CD4-positive, alpha-beta T cell treated with Interleukin-1 beta for 1 hour (primary cell): ENCODE measurements at regions not wholly inside any gene's neighbourhood (a gene's known extent, or its start where the extent isn't known, plus 50 kb on each side); places are given as distances from the start of the nearest gene placed in this dataset.
"Not testable (repeated sequence)": the region's sequence is repeated elsewhere in the genome, so short reads cannot be mapped to it uniquely, and the experiment has no call there.

Source experiments
- DNase-seq, 2 donors: peaks; one replicate each; pipeline ENCODE4 v3.0.0-alpha.2; 2020 to 2022

DNA sequence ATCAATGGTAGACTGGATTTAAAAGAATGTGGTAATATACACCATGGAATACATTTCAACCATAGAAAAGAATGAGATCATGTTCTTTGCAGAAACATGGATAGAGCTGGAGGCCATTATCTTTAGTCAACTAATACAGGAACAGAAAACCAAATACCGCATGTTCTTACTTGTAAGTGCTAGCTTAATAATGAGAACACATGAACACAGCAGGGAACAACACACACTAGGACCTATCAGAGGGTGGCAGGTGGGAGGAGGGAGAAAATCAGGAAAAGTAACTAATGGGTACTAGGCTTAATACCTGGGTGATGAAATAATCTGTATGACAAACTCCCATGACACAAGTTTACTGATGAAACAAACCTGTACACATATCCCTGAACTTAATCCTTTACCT, 1435.2 kb downstream of the REEP3 start:
- DNase-seq, result no peak

DNA sequence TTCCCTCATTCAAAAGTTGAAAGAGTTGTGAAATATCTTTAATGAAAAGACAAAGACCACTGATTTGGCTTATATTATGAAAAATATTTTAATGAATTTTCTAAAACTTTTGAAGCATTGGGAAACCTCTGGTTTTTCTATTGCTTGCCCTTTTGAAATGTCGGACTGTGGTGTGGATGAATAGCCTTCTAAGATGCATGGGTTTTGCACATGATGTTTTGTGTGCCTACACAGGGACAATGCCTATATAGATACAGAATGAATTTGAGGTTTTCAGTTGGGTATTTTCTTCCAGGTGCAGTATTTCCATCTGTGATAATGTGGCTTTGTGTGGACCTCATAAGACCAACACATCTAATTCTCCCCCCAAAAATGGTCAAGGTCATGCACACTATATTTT, 1437.9 kb downstream of the REEP3 start:
- no peak for DNase-seq

DNA sequence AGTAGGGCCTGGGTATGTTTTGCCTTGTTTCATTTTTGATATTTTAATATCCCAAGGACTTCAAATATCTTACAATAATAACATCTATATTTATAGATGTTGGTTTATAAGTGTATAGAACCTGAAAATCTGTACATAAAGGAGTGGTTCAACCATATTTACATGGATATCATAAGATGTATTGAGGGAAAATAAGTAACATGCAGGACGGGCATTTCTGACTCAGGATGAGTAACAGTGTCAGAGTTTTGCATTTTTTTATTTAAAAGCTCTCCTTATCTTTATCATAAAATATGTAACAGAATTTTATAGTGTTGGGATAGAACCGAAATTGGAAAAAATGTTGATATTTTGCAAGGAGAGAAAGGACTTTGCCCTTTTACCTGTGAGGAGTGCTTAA, 1438.7 kb downstream of the REEP3 start:
- DNase-seq, result no peak

DNA sequence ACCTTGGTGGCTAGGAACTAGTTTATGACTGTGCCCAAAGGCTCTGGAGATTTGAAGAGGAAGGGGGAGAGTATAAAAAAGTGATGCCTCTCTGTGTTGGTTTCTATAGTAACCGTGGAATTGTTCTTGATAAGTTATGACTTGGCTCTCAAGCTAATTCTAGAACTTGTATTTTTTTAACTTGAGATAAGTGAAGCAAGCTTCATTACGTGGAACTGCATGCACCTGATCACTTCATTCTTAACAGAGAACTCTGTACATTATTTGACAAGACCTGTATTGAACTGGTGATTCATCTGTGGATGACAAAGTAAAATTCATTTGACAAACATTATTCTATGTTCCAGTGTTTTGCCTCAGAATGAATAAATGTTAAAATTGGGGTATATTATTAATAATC, 1452.2 kb downstream of the REEP3 start:
- DNase-seq, result no peak

DNA sequence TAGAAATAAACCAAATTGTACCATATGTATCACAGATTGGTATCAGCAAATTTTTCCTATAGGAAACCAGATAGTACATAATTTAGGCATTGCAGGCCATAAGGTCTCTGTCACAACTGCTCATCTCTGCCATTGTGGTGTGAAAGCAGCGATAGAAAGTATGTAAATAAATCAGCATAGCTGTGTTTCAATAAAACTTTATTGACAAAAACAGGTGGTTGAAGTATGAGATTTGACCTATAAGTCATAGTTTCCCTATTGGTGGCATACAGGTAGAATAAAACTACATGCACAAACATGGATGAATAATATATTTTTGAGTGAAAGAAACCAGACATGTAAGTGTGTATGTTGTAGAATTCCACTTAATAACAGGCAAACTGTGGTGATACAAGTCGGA, 1454.9 kb downstream of the REEP3 start:
- DNase-seq, result no peak

DNA sequence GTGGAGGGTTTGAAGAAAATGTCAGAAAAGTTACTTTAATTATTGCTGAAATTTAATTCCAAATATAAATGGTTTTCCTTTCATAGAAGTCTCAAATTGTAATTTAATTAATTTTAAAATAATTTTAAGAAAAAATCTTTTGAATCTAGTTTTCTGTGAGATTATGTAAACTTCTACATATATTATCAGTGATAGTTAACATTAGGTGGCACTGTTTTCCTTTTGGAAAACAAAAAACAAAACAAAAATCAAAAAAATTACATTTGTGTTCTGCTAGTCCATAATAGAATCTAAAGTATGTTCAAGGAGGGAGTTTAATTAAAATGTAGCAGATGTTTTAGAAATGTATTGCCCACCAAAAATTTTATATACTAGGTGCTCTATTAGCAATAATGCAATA, 1456.7 kb downstream of the REEP3 start:
- DNase-seq, result no peak

DNA sequence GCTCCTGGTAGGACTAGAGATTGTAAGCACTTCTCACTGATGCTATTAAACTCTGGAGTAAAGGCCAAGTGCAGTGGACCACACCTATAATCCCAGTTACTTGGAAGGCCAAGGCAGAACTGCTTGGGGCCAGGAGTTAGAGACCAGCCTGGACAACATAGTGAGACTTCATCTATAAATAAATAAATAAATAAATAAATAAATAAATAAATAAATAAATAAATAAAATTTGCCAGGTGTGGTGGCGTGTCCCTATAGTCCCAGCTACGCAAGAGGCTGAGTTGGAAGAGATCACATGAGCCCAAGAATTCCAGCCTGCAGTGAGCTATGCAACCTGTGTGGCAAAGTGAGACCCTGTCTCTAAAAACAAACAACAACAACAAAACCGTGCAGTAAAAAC, 1475.7 kb downstream of the REEP3 start:
- no peak for DNase-seq

DNA sequence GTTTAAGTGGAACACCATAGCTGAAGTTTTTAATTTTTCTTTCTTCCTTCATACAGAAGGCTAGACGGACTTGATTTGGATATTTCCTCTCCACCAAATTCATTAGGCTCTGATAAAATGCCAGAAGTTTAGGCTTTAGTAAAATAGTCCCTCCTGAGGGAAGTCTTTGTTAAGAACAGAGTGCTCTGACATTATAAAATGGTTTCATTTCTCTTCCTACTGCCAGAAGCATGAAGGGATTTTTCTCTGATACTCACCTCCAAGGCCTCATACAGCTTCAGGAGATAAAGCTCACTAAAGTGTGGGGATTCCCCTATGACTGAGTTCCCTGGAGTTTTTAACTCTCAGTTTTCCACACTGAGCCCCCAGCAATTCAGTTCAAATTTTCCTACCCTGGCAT, 1489.6 kb downstream of the REEP3 start:
- DNase-seq, result no peak

DNA sequence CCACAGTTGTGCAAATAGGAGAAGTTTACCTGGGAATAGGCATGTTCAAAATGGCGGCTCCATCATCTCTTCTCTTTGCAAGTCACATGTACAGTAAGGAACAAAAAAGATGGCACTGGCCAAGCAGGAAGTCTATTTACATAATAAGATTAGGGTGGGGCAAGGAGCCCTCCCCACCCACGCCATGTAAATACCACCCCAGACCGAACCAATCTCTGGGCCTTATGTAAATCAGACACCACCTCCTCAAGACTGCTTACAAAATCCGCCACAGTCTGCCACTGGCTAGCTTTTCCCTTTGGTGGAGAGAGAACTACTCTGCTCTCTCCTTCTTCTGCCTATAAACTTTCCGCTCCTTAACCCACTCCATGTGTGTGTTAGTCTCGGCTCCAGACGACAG, 1496.3 kb downstream of the REEP3 start:
- no peak for DNase-seq

DNA sequence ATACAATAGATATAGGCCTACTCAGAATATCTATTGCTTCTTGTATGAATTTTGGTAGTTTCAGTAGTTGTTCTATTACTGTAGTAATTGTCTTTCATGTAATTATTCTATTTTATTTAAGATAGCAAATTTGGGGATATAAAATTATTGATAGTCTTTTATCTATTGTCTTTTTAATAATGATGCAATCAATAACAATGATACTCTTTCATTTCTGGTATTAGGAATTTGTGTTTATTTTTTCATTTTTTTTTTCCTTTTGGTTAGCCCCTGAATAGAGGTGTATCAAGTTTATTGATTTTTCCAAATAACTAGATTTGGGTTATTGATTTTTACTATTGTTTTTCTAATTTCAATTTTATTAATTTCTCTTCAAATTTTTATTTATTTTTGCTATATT, 1503.7 kb downstream of the REEP3 start:
- no peak for DNase-seq

DNA sequence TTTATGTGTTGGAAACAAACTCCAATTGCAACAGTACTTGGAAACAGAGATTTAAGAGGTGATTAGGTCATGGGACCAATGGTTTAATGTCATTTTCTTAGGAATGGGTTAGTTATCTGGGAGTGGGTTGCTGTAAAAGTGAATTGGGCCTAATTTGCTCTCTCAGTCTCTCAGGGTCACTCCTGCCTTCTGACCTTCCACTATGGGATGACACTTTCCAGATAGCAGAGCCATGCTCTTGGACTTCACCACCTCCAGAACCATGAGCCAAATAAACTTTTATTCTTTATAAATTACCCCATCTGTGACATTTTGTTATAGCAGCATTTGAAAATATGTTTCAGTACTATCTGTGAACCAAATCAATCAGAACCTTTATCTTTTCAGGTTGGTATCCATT, 1509.1 kb downstream of the REEP3 start:
- no peak for DNase-seq

DNA sequence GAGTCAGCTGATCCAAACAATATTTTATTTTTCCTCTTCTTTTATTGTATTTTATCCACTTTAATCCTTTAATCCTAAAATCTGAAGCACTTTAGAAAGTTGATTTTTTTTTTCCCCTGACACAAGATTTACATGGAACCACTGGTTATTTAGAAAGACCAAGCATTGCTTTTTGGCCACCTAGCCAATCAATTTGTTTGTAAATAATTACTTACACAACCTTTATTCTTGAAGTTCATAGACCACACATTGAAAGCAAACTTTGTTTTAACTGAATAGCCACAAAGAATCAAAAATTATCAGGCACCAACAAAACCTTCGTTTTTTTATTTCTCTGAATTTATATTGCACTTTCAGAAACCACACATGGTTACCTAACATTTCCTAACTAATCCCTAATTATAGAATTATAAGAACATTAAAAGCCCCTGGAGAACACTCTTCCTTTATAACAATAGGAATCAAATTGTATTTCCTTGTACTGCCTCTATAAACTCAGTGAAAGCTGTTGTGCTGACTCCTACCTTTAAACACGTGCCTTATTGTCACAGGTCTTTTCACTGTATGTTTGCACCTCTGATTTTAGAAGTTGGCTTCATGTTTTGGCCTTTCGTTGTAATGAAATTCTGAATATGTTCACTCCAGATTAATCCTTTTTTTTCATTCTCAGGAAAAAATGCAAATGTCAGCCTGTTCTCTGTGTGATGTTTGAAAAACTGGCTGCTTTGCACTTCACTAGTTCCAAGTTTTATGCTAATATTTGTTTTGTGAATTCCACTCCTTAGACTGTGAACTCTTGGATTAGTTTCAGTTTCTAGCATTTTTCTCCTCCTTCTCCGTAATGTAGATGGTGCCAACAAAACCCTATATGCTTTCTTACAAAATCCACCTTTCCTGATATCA, 1511.9 kb downstream of the REEP3 start:
- no peak for DNase-seq

DNA sequence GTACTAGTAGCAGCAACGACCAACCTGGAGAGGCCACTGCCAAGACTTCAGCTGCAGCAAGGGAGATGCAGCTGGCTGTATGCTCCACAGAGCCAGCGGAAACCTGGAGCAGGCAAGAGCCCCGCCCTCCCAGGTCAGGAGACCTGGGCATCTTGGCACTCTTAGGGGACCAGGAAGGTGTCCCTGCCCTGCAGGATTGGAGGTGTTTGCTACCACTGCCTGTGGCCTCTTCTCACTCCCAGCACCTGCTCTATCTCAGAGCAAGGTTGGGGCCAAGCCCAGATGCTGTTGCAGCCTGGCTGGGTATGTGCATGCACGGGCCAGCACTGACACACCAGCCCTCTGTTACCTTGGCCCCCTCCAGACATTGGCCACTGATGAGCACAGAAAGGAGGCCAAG, 1512.8 kb downstream of the REEP3 start:
- DNase-seq, result no peak

DNA sequence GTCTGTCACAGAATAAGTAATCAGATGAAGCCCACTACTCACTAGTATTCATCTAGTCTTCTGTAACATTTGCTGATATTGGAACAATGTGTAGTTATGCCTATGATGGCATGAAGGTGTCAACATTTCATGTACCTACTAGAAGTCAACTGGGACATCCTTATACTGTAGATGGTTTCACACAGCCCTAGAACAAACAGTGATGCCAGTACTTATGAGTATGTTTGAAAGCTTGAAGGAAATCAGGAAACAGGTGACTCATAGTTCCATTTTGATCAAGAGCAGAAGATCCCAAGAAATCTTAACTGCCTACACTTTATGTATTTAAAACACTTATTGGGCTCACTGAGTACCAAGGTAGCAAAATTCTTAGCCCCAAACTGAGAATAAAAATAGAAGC, 1519.6 kb downstream of the REEP3 start:
- no peak for DNase-seq

DNA sequence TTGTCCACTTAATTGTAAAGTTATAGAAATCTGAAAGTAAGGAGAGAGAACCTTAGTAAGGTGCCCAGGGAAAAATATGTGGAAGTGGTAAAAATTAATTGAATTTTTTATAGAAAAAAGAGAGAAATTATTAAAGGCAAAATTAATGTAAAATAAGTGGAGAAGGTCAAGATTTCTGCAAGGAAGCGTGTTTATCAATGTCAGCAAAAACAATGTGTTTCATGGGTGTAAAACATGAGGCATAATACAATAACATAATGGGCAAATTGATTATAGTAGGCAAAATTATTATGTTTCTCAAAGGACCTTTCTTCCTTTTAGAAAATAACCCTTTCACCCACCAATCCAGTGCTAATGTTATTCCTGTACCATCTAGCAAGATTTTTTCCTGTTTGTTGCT, 1520.1 kb downstream of the REEP3 start:
- no peak for DNase-seq

DNA sequence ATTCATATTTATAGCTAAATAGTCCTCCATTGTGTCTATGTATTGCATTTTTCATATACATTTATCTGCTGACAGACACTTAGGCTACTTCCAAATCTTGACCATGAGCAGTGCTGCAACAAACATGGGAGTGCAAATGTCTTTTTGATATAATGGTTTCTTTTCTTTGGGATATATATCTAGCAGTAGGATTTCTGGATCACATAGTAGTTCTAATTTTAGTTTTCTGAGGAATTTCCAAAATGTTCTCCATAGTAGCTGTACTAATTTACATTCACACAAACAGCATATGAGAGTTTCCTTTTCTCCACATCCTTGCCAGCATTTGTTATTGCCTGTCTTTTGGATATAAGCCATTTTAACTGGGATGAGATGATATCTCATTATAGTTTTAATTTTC, 1521.3 kb downstream of the REEP3 start:
- no peak for DNase-seq

DNA sequence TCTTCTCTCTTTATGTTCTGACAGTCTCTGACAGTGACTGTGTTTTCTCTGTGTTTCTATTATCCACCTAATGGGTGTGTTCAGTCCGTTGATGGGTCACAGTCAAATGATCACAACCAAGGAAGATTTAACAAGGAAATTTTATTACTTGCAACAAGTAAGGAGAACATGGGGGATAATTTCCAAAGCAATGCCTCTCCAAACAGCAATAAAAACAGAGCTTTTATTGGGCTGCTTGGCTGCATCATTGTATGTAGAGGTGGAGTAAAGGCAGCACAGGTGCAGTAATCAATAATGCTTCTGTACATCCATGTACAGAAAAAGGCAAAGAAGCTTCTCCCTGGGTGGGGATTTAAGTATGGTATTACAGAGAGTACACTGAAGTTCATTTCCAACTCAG, 1525.6 kb downstream of the REEP3 start:
- DNase-seq, result no peak

DNA sequence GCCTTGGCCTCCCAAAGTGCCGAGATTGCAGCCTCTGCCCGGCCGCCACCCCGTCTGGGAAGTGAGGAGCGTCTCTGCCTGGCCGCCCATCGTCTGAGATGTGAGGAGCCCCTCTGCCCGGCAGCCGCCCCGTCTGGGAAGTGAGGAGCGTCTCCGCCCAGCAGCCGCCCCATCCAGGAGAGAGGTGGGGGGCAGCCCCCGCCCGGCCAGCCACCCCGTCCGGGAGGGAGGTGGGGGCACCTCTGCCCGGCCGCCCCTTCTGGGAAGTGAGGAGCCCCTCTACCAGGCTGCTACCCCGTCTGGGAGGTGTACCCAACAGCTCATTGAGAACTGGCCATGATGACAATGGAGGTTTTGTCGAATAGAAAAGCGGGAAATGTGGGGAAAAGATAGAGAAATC, 1530.9 kb downstream of the REEP3 start:
- not testable (repeated sequence) for DNase-seq

DNA sequence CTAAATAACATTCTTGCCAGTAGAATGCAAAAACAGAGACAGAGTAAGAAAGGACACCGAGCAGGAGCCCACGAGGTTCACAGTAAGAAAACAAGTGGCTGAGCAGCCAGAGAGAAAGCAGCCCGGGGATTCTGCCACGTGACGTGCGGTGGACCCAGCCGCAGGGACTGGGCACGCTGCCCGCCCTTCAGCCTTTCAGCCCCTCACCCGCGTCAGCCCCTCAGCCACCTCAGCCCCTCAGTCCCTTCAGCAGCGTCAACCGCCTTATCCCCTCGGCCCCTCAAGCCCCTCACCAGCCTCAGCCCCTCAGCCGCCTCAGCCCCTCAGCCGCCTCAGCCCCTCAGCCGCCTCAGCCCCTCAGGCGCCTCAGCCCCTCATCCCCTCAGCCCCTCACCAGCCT, 1532.2 kb downstream of the REEP3 start:
- DNase-seq, result not testable (repeated sequence)

DNA sequence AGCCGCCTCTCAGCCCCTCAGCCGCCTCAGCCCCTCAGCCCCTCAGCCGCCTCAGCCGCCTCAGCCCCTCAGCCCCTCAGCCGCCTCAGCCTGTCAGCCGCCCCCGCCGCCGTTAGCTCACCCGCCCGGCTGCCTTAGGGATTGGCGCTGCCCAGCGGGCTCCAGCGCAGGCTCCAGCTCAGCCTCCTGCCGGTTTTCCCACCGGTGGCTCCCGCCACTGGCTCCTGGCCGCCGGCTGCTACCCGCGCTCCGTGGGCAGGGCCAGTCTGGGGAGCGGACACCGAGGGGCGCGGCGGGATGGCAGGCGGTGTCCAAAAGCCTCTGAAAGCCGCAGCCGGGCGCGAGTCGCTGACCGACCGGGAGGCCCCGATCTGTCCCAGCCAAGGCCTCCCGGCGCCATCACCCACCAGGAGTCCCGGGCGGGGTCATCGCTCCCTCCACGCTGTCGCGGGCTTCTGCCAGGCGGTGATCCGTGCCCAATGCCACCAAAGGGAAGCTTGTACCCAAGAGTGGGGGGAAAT, 1532.7 kb downstream of the REEP3 start:
- DNase-seq, result not testable (repeated sequence)

DNA sequence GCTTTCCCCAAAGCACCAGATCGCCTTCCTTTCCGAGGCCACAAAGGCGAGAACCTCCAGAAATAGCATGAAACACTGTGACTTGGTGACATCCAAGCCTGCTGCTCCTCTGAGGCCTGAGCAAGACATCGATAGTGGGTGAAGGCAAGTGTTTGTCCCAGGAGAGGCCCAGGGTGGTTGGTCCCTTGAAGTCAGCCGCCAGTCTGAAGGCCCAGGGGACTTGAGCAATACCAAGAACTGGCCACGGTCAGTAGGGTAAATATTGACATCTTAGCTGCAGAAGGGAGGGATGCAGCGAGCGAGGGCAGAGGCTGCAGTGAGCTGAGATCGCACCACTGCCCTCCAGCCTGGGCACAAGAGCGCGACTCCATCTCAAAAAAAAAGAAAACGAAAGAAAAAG, 1533.5 kb downstream of the REEP3 start:
- DNase-seq, result not testable (repeated sequence)

DNA sequence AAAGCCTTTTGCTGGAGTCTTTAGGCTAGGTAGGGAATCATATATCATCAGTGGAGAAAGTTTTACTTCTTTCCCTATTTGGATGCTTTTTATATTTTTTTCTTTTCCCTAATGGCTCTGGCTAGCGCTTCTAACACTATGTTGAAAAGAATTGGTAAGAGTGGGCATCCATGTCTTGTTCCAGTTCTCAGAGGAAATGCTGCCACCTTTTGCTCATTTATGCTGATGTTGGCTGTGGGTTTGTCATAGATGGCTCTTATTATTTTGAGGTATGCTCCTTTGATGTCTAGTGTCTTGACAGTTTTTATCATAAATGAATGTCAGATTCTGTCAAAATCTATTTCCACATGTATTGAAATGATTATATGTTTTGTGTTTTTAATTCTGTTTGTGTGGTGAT, 1544.1 kb downstream of the REEP3 start:
- no peak for DNase-seq

DNA sequence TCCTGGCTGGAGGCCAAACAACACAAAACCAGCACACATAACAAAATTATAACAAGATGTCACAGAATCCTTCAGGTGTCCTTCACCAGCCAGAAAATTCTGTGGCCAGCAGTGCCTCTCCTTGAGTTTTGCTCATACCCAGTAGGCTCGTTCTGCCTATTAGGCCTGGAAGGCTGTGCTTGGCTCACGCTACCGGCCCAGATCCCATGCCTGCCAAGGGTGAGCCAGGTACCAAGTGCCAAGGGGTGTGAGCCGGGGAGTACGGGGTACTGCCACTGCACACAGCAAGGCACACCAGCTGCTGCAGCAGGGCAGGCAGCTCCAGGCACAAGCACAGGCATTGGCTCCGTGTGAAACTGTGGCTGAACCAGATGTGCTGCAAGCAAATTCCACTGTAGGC, 1562.0 kb downstream of the REEP3 start:
- no peak for DNase-seq

DNA sequence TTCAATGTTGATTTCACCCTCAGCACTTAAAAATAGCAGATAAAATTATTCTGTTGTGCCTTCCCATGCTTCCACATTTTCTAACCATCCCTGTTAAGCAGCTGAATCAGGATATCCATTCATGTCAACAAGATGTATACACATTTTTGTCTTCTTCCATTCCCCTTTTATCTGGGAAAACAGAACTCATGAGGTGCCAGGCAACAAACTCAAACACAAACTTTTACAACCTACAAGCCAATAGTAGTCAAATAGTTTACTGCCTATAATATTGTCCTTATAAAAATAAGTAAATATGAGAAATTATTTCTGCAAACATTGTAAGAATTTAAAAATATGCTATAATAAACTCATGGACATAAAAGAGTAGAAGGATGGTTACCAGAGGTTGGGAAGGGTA, 1569.8 kb downstream of the REEP3 start:
- DNase-seq, result no peak

DNA sequence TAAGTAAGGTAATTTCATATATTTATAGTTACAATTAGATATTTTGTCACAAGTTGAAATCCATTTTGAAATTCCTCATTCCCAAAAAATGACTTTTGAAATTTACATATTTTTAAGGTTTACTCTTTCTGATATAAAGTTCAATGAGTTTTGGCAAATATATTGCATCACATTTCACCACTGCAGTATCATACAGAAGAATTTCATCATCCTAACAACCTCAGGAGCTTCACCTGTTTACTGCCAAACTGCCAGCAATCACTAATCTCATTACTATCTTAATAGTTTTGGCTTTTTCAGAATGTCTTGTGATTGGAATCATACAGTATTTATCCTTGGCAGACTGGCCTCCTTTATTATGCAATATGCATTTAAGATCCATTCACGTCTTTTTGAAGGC, 1578.9 kb downstream of the REEP3 start:
- DNase-seq, result no peak
